Calu3 (cell line): ENCODE measurements at regions not wholly inside any gene's neighbourhood (a gene's known extent, or its start where the extent isn't known, plus 50 kb on each side); places are given as distances from the start of the nearest gene placed in this dataset.

Experiments used
- BruUV-seq: library from RNA; stranded (reverse); fragments of 400-500 nt; replicated peaks from 2 replicates; lab custom pipeline; 2021; lab: Mats Ljungman, UMichigan
- CTCF ChIA-PET: fragments of 300-600 bp; sonication (Branson Sonifier 250); formaldehyde crosslinking; loops from one replicate; lab custom pipeline; 2022; ENCODE audit warnings: antibody characterized with exemption; lab: Charles Lee
- DNase-seq: peaks from one replicate; pipeline ENCODE4 v3.0.0; 2022
- H3K27ac Mint-ChIP-seq: one replicate; pipeline ENCODE4 v1.8.0; 2022; ENCODE audit warnings: mixed read lengths; ENCODE audit not compliant: unreplicated experiment
- H3K27me3 Mint-ChIP-seq: one replicate; pipeline ENCODE4 v1.8.0; 2022; ENCODE audit warnings: mixed read lengths; ENCODE audit not compliant: unreplicated experiment
- H3K36me3 Mint-ChIP-seq: one replicate; pipeline ENCODE4 v1.8.0; 2022; ENCODE audit warnings: mild to moderate bottlenecking, moderate library complexity, mixed read lengths; ENCODE audit not compliant: insufficient read depth, unreplicated experiment
- H3K4me1 Mint-ChIP-seq: one replicate; pipeline ENCODE4 v1.8.0; 2022; ENCODE audit warnings: mild to moderate bottlenecking, low read depth, mixed read lengths; ENCODE audit not compliant: unreplicated experiment
- H3K4me3 Mint-ChIP-seq: one replicate; pipeline ENCODE4 v1.8.0; 2022; ENCODE audit warnings: mild to moderate bottlenecking, low read depth, moderate library complexity, mixed read lengths; ENCODE audit not compliant: unreplicated experiment
- H3K9me3 Mint-ChIP-seq: one replicate; pipeline ENCODE4 v1.8.0; 2022; ENCODE audit warnings: low read depth, mixed read lengths; ENCODE audit not compliant: unreplicated experiment
- CTCF ChIP-seq: fragments of 200-600 bp; IDR thresholded peaks from one replicate; pipeline ENCODE4 v1.8.0; 2022; ENCODE audit warnings: antibody characterized with exemption; ENCODE audit not compliant: unreplicated experiment
- intact Hi-C: fragments of 100-400 bp; cut with micrococcal nuclease; formaldehyde crosslinking; loops from one replicate; pipeline ENCODE4 v1.10.0; 2022; ENCODE audit not compliant: unreplicated experiment

- no peak for TF ChIP-seq CTCF
- Mint-ChIP-seq H3K36me3 (no peaks in the 10 kb centered on the region), H3K27ac (no peak overlapping the region), H3K9me3 (no peaks in the 10 kb centered on the region), H3K4me1 (no peaks in the 10 kb centered on the region), H3K27me3 (no peaks in the 10 kb centered on the region), H3K4me3 (no peak overlapping the region)
- intact Hi-C loops: no loop called here
- DNase-seq: no peak
- CTCF ChIA-PET: no interaction called here
- no TSS peak for BruUV-seq
These were observed 208.5 kb downstream of the RAB38 start for GRCh38 chr11:87966694-87967093.

GRCh38 chr11:87966216-87966615 is 209.0 kb downstream of the RAB38 start:
- Mint-ChIP-seq H3K9me3 (no peaks in the 10 kb centered on the region), H3K27ac (no peak overlapping the region), H3K27me3 (no peaks in the 10 kb centered on the region), H3K36me3 (no peaks in the 10 kb centered on the region), H3K4me3 (no peak overlapping the region), H3K4me1 (no peaks in the 10 kb centered on the region)
- no peak for TF ChIP-seq CTCF
- intact Hi-C loops: no loop called here
- CTCF ChIA-PET: no interaction called here
- DNase-seq: no peak
- no TSS peak for BruUV-seq

DNA sequence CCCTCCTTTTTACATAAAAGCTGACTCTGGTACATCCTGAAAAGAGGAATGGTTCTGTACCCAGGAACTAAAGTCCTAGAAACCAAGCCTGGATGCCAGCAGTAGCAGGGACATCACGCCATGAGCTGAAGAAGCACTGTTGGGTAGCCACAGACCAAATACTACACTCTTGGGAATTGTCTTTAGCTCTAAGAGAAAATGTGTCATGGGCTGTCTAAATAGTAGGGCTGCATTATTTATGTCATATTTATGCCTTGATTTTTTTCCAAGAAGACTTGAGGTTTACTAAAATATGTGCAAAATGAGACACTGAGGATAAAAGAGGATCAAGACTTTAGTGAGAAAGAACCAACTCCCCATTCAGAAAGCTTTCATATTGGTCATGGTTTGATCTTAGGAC is 213.6 kb downstream of the RAB38 start:
- no peak for TF ChIP-seq CTCF
- intact Hi-C loops: no loop called here
- Mint-ChIP-seq H3K4me3 (no peak overlapping the region), H3K4me1 (no peaks in the 10 kb centered on the region), H3K27ac (no peak overlapping the region), H3K36me3 (no peaks in the 10 kb centered on the region), H3K27me3 (no peaks in the 10 kb centered on the region), H3K9me3 (no peaks in the 10 kb centered on the region)
- no peak for DNase-seq
- CTCF ChIA-PET: no interaction called here
- no TSS peak for BruUV-seq

- CTCF ChIA-PET: no interaction called here
- H3K4me1 Mint-ChIP-seq: no peaks in the 10 kb centered on the region
- H3K27ac Mint-ChIP-seq: no peak overlapping the region
- H3K36me3 Mint-ChIP-seq: no peaks in the 10 kb centered on the region
- DNase-seq: no peak
- no peak overlapping the region for H3K4me3 Mint-ChIP-seq
- intact Hi-C loops: no loop called here
- BruUV-seq: no TSS peak
- H3K27me3 Mint-ChIP-seq: no peaks in the 10 kb centered on the region
- no peak for TF ChIP-seq CTCF
- no peaks in the 10 kb centered on the region for H3K9me3 Mint-ChIP-seq
These were observed 217.3 kb downstream of the RAB38 start for GRCh38 chr11:87957961-87958360.
